ENCODE measurements at regions not wholly inside any gene's neighbourhood (a gene's known extent, or its start where the extent isn't known, plus 50 kb on each side); places are given as distances from the start of the nearest gene placed in this dataset.

- TF ChIP-seq CTCF (IDR thresholded peaks at IDR 0.05; ENCODE audit: poor library complexity, severe bottlenecking): no peak
- no peak for TF ChIP-seq EP300 (conservative IDR thresholded peaks at IDR 0.05; ENCODE audit: poor library complexity, severe bottlenecking)
- no peak for TF ChIP-seq POLR2AphosphoS5 (IDR thresholded peaks at IDR 0.05)
- TF ChIP-seq EZH2 (IDR thresholded peaks at IDR 0.05; ENCODE audit: borderline replicate concordance, insufficient read depth, low read length, poor library complexity, severe bottlenecking): no peak
- no peak for TF ChIP-seq TAF1 (IDR thresholded peaks at IDR 0.05; ENCODE audit: low read depth)
Measured at GRCh38 chr11:116328851-116329250, 443.9 kb downstream of the BUD13 start.

All from neural cell (in vitro differentiated cells).